ENCODE measurements at regions not wholly inside any gene's neighbourhood (a gene's known extent, or its start where the extent isn't known, plus 50 kb on each side); places are given as distances from the start of the nearest gene placed in this dataset.

DNA sequence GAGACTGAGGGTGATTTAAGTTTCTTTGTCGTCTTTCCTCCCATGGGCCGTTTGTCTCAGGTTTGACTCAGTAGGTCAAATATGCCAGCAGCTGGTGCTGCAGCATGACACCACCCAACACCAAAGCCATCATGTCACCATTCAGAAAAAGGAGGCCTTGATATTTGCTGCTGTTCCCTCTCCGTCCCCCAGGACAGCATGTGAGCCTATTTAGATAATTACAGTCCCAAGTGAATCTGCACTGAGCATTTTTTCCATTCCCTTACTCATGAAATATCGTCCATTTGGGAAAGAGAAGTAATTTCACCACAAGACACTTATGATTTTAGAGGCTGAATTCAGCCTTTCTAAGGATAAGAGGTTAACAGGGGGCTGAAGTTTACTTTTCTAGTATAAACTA, 62.2 kb upstream of the ADORA2B start:
- Histone ChIP-seq H3K27ac (ENCODE audit: low read depth, low read length) (no peak overlapping the region), H3K4me3 (ENCODE audit: insufficient read depth, low read depth, low read length) (no peak overlapping the region), H2AFZ (ENCODE audit: low read depth, low read length) (no peak overlapping the region), H3K4me2 (ENCODE audit: low read length) (no peak overlapping the region), H4K20me1 (ENCODE audit: insufficient read depth, low read length) (no peaks in the 10 kb centered on the region), H3K27me3 (ENCODE audit: insufficient read depth, low read length) (no peaks in the 10 kb centered on the region), H3K4me1 (ENCODE audit: insufficient read depth, low read length) (peaks cover 2% of the 10 kb centered on the region), H3K36me3 (ENCODE audit: insufficient read depth, low read length) (no peaks in the 10 kb centered on the region), H3K9ac (ENCODE audit: low read length) (no peak overlapping the region), H3K79me2 (ENCODE audit: insufficient read depth, low read length) (no peaks in the 10 kb centered on the region), H3K9me3 (ENCODE audit: insufficient read depth, low read depth, low read length) (no peaks in the 10 kb centered on the region)
- Mint-ChIP-seq H3K4me1 (ENCODE audit: low read depth, unreplicated experiment) (peaks cover 2% of the 10 kb centered on the region), H3K4me3 (ENCODE audit: unreplicated experiment) (no peak overlapping the region), H3K27ac (ENCODE audit: unreplicated experiment) (peak overlapping the region; percentile 63), H3K36me3 (ENCODE audit: low read depth, unreplicated experiment) (no peaks in the 10 kb centered on the region), H3K9me3 (ENCODE audit: unreplicated experiment) (no peaks in the 10 kb centered on the region), H3K27me3 (ENCODE audit: low read depth, unreplicated experiment) (no peaks in the 10 kb centered on the region)
- DNase-seq (ENCODE audit: low read depth) = no peak
- TF ChIP-seq EZH2 (IDR thresholded peaks at IDR 0.05; ENCODE audit: insufficient read depth, low read length) = no peak
- TF ChIP-seq, protein P1, sequence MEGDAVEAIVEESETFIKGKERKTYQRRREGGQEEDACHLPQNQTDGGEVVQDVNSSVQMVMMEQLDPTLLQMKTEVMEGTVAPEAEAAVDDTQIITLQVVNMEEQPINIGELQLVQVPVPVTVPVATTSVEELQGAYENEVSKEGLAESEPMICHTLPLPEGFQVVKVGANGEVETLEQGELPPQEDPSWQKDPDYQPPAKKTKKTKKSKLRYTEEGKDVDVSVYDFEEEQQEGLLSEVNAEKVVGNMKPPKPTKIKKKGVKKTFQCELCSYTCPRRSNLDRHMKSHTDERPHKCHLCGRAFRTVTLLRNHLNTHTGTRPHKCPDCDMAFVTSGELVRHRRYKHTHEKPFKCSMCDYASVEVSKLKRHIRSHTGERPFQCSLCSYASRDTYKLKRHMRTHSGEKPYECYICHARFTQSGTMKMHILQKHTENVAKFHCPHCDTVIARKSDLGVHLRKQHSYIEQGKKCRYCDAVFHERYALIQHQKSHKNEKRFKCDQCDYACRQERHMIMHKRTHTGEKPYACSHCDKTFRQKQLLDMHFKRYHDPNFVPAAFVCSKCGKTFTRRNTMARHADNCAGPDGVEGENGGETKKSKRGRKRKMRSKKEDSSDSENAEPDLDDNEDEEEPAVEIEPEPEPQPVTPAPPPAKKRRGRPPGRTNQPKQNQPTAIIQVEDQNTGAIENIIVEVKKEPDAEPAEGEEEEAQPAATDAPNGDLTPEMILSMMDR (IDR thresholded peaks at IDR 0.05; ENCODE audit: insufficient read depth, low read depth, low read length) = no peak
- FAIRE-seq = no peak

DNA sequence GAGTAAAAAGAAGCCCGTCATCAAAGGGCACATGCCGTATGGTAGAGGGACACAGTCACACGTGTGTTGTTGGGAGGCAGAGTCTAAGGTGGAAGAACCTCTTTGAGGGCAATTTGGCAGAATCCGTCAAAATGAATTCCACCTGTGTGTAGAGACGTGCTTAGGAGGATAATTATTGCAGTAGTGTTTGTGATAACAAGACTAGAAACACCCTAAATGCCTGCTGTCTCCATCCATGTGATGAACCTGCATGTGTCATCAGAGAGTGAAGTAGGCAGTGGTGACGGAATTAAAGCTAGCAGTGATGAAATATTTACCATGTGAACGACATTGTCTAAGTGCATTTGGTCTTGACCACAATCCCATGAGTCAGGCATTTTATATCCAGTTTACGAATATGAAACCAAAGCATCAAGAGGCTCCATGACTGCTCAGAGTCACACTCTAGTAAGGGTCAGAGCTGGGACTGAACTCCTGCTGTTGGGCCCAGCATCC, 61.3 kb upstream of the ADORA2B start:
- Histone ChIP-seq H3K79me2 (ENCODE audit: insufficient read depth, low read length) (no peaks in the 10 kb centered on the region), H3K9me3 (ENCODE audit: insufficient read depth, low read depth, low read length) (no peaks in the 10 kb centered on the region), H3K4me3 (ENCODE audit: insufficient read depth, low read depth, low read length) (no peak overlapping the region), H3K4me1 (ENCODE audit: insufficient read depth, low read length) (peaks cover 2% of the 10 kb centered on the region), H3K4me2 (ENCODE audit: low read length) (no peak overlapping the region), H4K20me1 (ENCODE audit: insufficient read depth, low read length) (no peaks in the 10 kb centered on the region), H3K9ac (ENCODE audit: low read length) (no peak overlapping the region), H3K27ac (ENCODE audit: low read depth, low read length) (no peak overlapping the region), H3K36me3 (ENCODE audit: insufficient read depth, low read length) (no peaks in the 10 kb centered on the region), H3K27me3 (ENCODE audit: insufficient read depth, low read length) (no peaks in the 10 kb centered on the region), H2AFZ (ENCODE audit: low read depth, low read length) (no peak overlapping the region)
- FAIRE-seq (no peak), DNase-seq (ENCODE audit: low read depth) (peak; percentile 84)
- no peaks in the 10 kb centered on the region for H3K9me3 Mint-ChIP-seq (ENCODE audit: unreplicated experiment)
- no peak overlapping the region for H3K27ac Mint-ChIP-seq (ENCODE audit: unreplicated experiment)
- no peak for TF ChIP-seq EZH2 (IDR thresholded peaks at IDR 0.05; ENCODE audit: insufficient read depth, low read length)
- TF ChIP-seq, protein P1 (IDR thresholded peaks at IDR 0.05; ENCODE audit: insufficient read depth, low read depth, low read length) = no peak
- H3K4me3 Mint-ChIP-seq (ENCODE audit: unreplicated experiment) = no peak overlapping the region
- no peaks in the 10 kb centered on the region for H3K27me3 Mint-ChIP-seq (ENCODE audit: low read depth, unreplicated experiment)
- no peaks in the 10 kb centered on the region for H3K4me1 Mint-ChIP-seq (ENCODE audit: low read depth, unreplicated experiment)
- no peaks in the 10 kb centered on the region for H3K36me3 Mint-ChIP-seq (ENCODE audit: low read depth, unreplicated experiment)

DNA sequence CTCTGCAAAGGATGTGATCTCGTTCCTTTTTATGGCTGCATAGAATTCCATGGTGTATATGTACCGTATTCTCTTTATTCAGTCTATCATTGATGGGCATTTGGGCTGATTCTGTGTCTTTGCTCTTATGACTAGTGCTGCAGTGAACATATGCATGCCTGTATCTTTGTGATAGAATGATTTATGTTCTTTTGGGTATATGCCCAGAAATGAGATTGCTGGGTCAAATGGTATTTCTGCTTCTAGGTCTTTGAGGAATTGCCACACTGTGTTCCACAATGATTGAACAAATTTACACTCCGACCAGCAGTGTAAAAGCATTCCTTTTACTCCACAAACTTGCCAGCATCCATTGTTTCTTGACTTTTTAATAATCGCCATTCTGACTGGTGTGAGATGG, 60.2 kb upstream of the ADORA2B start:
- H3K27me3 Mint-ChIP-seq (ENCODE audit: low read depth, unreplicated experiment) = no peaks in the 10 kb centered on the region
- H2AFZ ChIP-seq (ENCODE audit: low read depth, low read length) = no peak overlapping the region
- DNase-seq (ENCODE audit: low read depth) = peak; percentile 79
- no peak overlapping the region for H3K4me3 ChIP-seq (ENCODE audit: insufficient read depth, low read depth, low read length)
- H3K36me3 ChIP-seq (ENCODE audit: insufficient read depth, low read length) = no peaks in the 10 kb centered on the region
- no peaks in the 10 kb centered on the region for H4K20me1 ChIP-seq (ENCODE audit: insufficient read depth, low read length)
- H3K27ac Mint-ChIP-seq (ENCODE audit: unreplicated experiment) = no peak overlapping the region
- H3K9me3 Mint-ChIP-seq (ENCODE audit: unreplicated experiment) = no peaks in the 10 kb centered on the region
- no peak overlapping the region for H3K9ac ChIP-seq (ENCODE audit: low read length)
- H3K79me2 ChIP-seq (ENCODE audit: insufficient read depth, low read length) = no peaks in the 10 kb centered on the region
- H3K4me1 ChIP-seq (ENCODE audit: insufficient read depth, low read length) = peaks cover 2% of the 10 kb centered on the region
- H3K4me3 Mint-ChIP-seq (ENCODE audit: unreplicated experiment) = no peak overlapping the region
- no peak overlapping the region for H3K27ac ChIP-seq (ENCODE audit: low read depth, low read length)
- H3K4me2 ChIP-seq (ENCODE audit: low read length) = no peak overlapping the region
- TF ChIP-seq, protein P1 (IDR thresholded peaks at IDR 0.05; ENCODE audit: insufficient read depth, low read depth, low read length) = no peak
- no peak for TF ChIP-seq EZH2 (IDR thresholded peaks at IDR 0.05; ENCODE audit: insufficient read depth, low read length)
- H3K36me3 Mint-ChIP-seq (ENCODE audit: low read depth, unreplicated experiment) = no peaks in the 10 kb centered on the region
- no peak for FAIRE-seq
- no peaks in the 10 kb centered on the region for H3K27me3 ChIP-seq (ENCODE audit: insufficient read depth, low read length)
- no peaks in the 10 kb centered on the region for H3K4me1 Mint-ChIP-seq (ENCODE audit: low read depth, unreplicated experiment)
- no peaks in the 10 kb centered on the region for H3K9me3 ChIP-seq (ENCODE audit: insufficient read depth, low read depth, low read length)
